ENCODE measurements at regions not wholly inside any gene's neighbourhood (a gene's known extent, or its start where the extent isn't known, plus 50 kb on each side); places are given as distances from the start of the nearest gene placed in this dataset.
"Not testable (repeated sequence)": the region's sequence is repeated elsewhere in the genome, so short reads cannot be mapped to it uniquely, and the experiment has no call there.

- DNase-seq (ENCODE audit: low spot score); H3K36me3 Mint-ChIP-seq (ENCODE audit: low read depth); intact Hi-C loops (cut with micrococcal nuclease); H3K27ac Mint-ChIP-seq; H3K4me3 Mint-ChIP-seq; H3K27me3 Mint-ChIP-seq (ENCODE audit: insufficient read depth); H3K4me1 Mint-ChIP-seq (ENCODE audit: low read depth); H3K9me3 Mint-ChIP-seq: not testable (repeated sequence)
Measured at GRCh38 chr1:78753679-78754078, 104.0 kb downstream of the IFI44 start.

GRCh38 chr1:78755986-78756385 lies 106.4 kb downstream of the IFI44 start:
- DNase-seq (ENCODE audit: low spot score): no peak
- Mint-ChIP-seq H3K4me3 (no peak overlapping the region), H3K4me1 (ENCODE audit: low read depth) (no peaks in the 10 kb centered on the region), H3K9me3 (no peaks in the 10 kb centered on the region), H3K27ac (no peak overlapping the region), H3K27me3 (ENCODE audit: insufficient read depth) (peaks cover 1% of the 10 kb centered on the region), H3K36me3 (ENCODE audit: low read depth) (no peaks in the 10 kb centered on the region)
- intact Hi-C loops (cut with micrococcal nuclease): no loop called here

DNA sequence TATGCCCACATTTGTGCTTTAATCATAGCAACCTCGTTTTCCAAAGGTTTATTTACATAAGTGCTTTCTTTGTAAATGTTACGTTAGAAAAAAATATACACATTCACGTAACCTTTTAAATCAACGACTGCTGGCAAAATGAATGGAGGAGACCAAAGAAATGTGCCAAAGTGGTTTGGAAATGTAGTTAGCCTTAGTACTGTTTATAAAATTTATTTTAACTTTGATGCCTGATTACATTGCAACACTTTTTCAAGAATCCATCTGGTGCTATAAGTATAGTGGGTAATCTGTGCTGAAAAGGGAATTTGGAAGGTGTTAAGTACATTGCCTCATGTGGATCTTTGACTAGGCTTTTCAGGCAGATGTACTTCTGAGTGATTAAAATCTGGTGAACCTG lies 108.9 kb downstream of the IFI44 start:
- no peak for DNase-seq (ENCODE audit: low spot score)
- no peaks in the 10 kb centered on the region for H3K27me3 Mint-ChIP-seq (ENCODE audit: insufficient read depth)
- intact Hi-C loops (cut with micrococcal nuclease): no loop called here
- no peak overlapping the region for H3K4me3 Mint-ChIP-seq
- H3K4me1 Mint-ChIP-seq (ENCODE audit: low read depth): no peaks in the 10 kb centered on the region
- H3K27ac Mint-ChIP-seq: no peak overlapping the region
- no peaks in the 10 kb centered on the region for H3K36me3 Mint-ChIP-seq (ENCODE audit: low read depth)
- H3K9me3 Mint-ChIP-seq: no peaks in the 10 kb centered on the region

GRCh38 chr1:78759881-78760280 lies 110.2 kb downstream of the IFI44 start:
- no peak overlapping the region for H3K4me3 Mint-ChIP-seq
- H3K9me3 Mint-ChIP-seq: no peaks in the 10 kb centered on the region
- DNase-seq (ENCODE audit: low spot score): no peak
- no peaks in the 10 kb centered on the region for H3K36me3 Mint-ChIP-seq (ENCODE audit: low read depth)
- H3K4me1 Mint-ChIP-seq (ENCODE audit: low read depth): no peaks in the 10 kb centered on the region
- intact Hi-C loops (cut with micrococcal nuclease): no loop called here
- no peak overlapping the region for H3K27ac Mint-ChIP-seq
- no peaks in the 10 kb centered on the region for H3K27me3 Mint-ChIP-seq (ENCODE audit: insufficient read depth)

DNA sequence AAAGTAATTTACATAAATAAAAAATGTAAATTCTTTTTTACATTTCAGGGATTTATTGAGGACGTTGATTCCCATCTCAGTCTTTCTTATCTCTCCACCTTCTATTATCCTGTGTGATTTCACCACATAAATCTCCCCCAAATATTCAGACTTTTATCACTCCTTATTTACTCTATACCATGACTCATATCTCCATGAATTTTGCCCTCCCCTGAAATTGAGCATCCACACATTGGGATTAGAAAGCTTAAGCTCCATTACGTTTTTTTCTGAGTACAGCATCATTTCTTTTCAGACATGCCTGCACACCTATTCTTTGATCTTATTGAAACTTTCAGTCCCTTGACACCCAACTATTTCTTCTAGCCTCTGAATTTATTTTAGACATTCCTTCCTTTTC lies 111.2 kb downstream of the IFI44 start:
- Mint-ChIP-seq H3K4me1 (ENCODE audit: low read depth) (no peaks in the 10 kb centered on the region), H3K36me3 (ENCODE audit: low read depth) (no peaks in the 10 kb centered on the region), H3K27me3 (ENCODE audit: insufficient read depth) (no peaks in the 10 kb centered on the region), H3K27ac (no peak overlapping the region), H3K9me3 (no peaks in the 10 kb centered on the region), H3K4me3 (no peak overlapping the region)
- no peak for DNase-seq (ENCODE audit: low spot score)
- intact Hi-C loops (cut with micrococcal nuclease): no loop called here

DNA sequence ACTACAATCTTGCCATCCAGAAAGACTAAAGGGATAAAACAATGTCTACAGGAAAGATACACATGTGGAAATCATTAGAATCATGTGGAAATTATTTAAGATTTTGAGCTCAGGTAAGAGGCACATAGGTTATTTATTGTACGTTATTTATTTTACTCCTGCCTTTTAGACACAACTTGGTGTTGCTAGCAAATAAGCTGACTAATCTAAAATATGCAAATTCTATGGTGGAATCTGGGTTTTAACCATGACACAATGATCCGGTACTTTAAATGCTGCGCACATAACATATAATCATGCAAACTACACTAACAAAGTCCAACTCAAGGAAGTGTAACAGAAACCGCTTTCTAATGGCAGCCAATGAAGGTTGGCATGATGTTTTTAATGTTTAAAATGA lies 112.5 kb downstream of the IFI44 start:
- no peak for DNase-seq (ENCODE audit: low spot score)
- H3K36me3 Mint-ChIP-seq (ENCODE audit: low read depth): no peaks in the 10 kb centered on the region
- H3K27ac Mint-ChIP-seq: no peak overlapping the region
- H3K4me1 Mint-ChIP-seq (ENCODE audit: low read depth): no peaks in the 10 kb centered on the region
- intact Hi-C loops (cut with micrococcal nuclease): no loop called here
- no peaks in the 10 kb centered on the region for H3K27me3 Mint-ChIP-seq (ENCODE audit: insufficient read depth)
- no peaks in the 10 kb centered on the region for H3K9me3 Mint-ChIP-seq
- no peak overlapping the region for H3K4me3 Mint-ChIP-seq

DNA sequence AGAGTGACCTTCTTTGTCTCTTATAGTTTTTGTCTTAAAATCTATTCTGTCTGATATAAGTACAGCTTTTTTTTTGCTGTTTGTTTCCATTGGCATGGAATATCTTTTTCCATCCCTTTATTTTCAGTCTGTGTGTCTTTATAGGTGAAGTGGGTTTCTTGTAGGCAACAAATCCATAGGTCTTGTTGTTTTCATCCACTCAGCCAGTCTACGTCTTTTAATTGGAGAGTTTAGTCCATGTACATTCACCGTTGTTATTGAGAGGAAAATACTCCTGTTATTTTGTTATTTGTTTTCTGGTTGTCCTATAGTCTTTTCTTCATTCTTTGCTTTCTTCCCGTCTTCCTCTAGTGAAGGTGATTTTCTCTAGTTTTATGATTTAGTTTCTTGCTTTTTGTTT lies 115.9 kb downstream of the IFI44 start:
- no peaks in the 10 kb centered on the region for H3K9me3 Mint-ChIP-seq
- H3K27ac Mint-ChIP-seq: no peak overlapping the region
- H3K27me3 Mint-ChIP-seq (ENCODE audit: insufficient read depth): no peaks in the 10 kb centered on the region
- intact Hi-C loops (cut with micrococcal nuclease): no loop called here
- no peaks in the 10 kb centered on the region for H3K4me1 Mint-ChIP-seq (ENCODE audit: low read depth)
- no peak overlapping the region for H3K4me3 Mint-ChIP-seq
- H3K36me3 Mint-ChIP-seq (ENCODE audit: low read depth): no peaks in the 10 kb centered on the region
- DNase-seq (ENCODE audit: low spot score): no peak

- no peak for DNase-seq (ENCODE audit: low spot score)
- H3K4me1 Mint-ChIP-seq (ENCODE audit: low read depth): no peaks in the 10 kb centered on the region
- H3K36me3 Mint-ChIP-seq (ENCODE audit: low read depth): no peaks in the 10 kb centered on the region
- no peaks in the 10 kb centered on the region for H3K9me3 Mint-ChIP-seq
- no peak overlapping the region for H3K27ac Mint-ChIP-seq
- no peak overlapping the region for H3K4me3 Mint-ChIP-seq
- H3K27me3 Mint-ChIP-seq (ENCODE audit: insufficient read depth): no peaks in the 10 kb centered on the region
- intact Hi-C loops (cut with micrococcal nuclease): no loop called here
Measured at GRCh38 chr1:78779831-78780230, 130.2 kb downstream of the IFI44 start.

- intact Hi-C loops (cut with micrococcal nuclease): no loop called here
Measured at GRCh38 chr1:78787544-78787943, 137.9 kb downstream of the IFI44 start.

DNA sequence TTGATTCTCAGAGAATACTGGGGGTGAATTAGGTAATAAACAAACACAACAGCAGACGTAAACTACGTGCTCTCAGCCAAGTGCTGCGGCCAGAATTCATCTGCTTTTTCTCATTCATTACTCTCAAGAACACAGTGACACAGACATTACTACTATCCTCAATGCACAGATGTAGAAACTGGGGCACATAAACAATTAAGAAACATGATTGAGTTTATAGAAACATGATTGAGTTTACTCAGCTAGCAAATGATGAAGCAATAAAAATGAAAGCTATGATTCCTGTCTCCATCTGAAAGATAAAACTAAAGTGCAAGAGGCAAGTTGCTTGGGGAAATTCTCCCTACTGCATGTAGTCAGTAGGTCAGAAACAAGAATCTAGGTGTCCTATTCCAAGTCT lies 140.5 kb downstream of the IFI44 start:
- no peaks in the 10 kb centered on the region for H3K4me1 Mint-ChIP-seq (ENCODE audit: low read depth)
- H3K27ac Mint-ChIP-seq: no peak overlapping the region
- intact Hi-C loops (cut with micrococcal nuclease): no loop called here
- no peaks in the 10 kb centered on the region for H3K36me3 Mint-ChIP-seq (ENCODE audit: low read depth)
- no peaks in the 10 kb centered on the region for H3K9me3 Mint-ChIP-seq
- H3K4me3 Mint-ChIP-seq: no peak overlapping the region
- H3K27me3 Mint-ChIP-seq (ENCODE audit: insufficient read depth): no peaks in the 10 kb centered on the region
- DNase-seq (ENCODE audit: low spot score): no peak

More at GRCh38 chr1:78787544-78787943, 137.9 kb downstream of the IFI44 start:
- Mint-ChIP-seq H3K4me1 (ENCODE audit: low read depth) (no peaks in the 10 kb centered on the region), H3K36me3 (ENCODE audit: low read depth) (no peaks in the 10 kb centered on the region), H3K27ac (no peak overlapping the region), H3K27me3 (ENCODE audit: insufficient read depth) (no peaks in the 10 kb centered on the region), H3K4me3 (no peak overlapping the region), H3K9me3 (no peaks in the 10 kb centered on the region)
- no peak for DNase-seq (ENCODE audit: low spot score)

- no peak for DNase-seq (ENCODE audit: low spot score)
- no peak overlapping the region for H3K4me3 Mint-ChIP-seq
- no peaks in the 10 kb centered on the region for H3K27me3 Mint-ChIP-seq (ENCODE audit: insufficient read depth)
- H3K9me3 Mint-ChIP-seq: no peaks in the 10 kb centered on the region
- intact Hi-C loops (cut with micrococcal nuclease): no loop called here
- H3K4me1 Mint-ChIP-seq (ENCODE audit: low read depth): no peaks in the 10 kb centered on the region
- no peaks in the 10 kb centered on the region for H3K36me3 Mint-ChIP-seq (ENCODE audit: low read depth)
- H3K27ac Mint-ChIP-seq: no peak overlapping the region
Measured at GRCh38 chr1:78792756-78793155, 143.1 kb downstream of the IFI44 start.

- H3K27me3 Mint-ChIP-seq (ENCODE audit: insufficient read depth): no peaks in the 10 kb centered on the region
- intact Hi-C loops (cut with micrococcal nuclease): no loop called here
- no peaks in the 10 kb centered on the region for H3K4me1 Mint-ChIP-seq (ENCODE audit: low read depth)
- no peak overlapping the region for H3K27ac Mint-ChIP-seq
- no peak for DNase-seq (ENCODE audit: low spot score)
- no peaks in the 10 kb centered on the region for H3K36me3 Mint-ChIP-seq (ENCODE audit: low read depth)
- no peak overlapping the region for H3K4me3 Mint-ChIP-seq
- no peaks in the 10 kb centered on the region for H3K9me3 Mint-ChIP-seq
Measured at GRCh38 chr1:78797108-78797781, 147.6 kb downstream of the IFI44 start.

DNA sequence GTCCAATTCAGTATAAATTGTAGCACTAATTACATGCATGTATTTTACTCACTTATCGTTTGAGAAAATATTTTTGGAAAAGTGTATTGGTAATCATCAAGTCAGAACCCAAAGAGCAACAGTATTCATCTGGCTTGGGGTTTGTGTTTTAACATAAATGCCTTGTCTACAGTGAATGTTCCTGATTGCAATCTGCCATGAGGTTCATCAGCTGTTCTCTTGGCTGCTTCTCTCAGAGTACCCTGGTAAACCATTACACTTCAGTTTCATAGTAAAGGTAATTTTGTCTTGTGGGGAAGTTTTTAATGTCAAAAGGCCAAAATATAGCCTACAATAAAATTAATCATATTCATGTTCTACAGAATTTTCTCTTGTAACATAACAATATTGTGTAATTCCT lies 150.3 kb downstream of the IFI44 start:
- Mint-ChIP-seq H3K27me3 (ENCODE audit: insufficient read depth) (no peaks in the 10 kb centered on the region), H3K36me3 (ENCODE audit: low read depth) (no peaks in the 10 kb centered on the region), H3K27ac (no peak overlapping the region), H3K4me1 (ENCODE audit: low read depth) (no peaks in the 10 kb centered on the region), H3K9me3 (no peaks in the 10 kb centered on the region), H3K4me3 (no peak overlapping the region)
- intact Hi-C loops (cut with micrococcal nuclease): no loop called here
- DNase-seq (ENCODE audit: low spot score): no peak

DNA sequence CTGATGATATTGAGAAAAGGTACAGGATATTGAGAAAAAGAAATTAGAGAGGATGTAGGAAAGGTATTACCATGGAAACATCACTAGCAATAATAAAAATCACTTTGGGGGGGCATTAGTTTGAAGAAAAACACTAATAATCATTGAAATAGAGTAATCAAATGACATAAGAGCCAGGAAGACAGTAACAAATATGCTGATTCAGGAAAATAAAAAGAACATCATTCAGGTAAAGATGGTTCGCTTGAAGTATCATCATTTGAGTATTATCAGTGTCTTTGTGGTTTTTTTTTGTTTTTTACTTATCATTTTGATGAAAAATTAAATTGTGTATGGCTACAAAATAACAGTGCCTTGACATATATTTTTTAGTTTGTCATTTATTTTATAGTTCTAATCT lies 164.5 kb downstream of the IFI44 start:
- Mint-ChIP-seq H3K9me3 (no peaks in the 10 kb centered on the region), H3K27me3 (ENCODE audit: insufficient read depth) (no peaks in the 10 kb centered on the region), H3K36me3 (ENCODE audit: low read depth) (no peaks in the 10 kb centered on the region), H3K4me1 (ENCODE audit: low read depth) (no peaks in the 10 kb centered on the region), H3K4me3 (no peak overlapping the region), H3K27ac (no peak overlapping the region)
- no peak for DNase-seq (ENCODE audit: low spot score)
- intact Hi-C loops (cut with micrococcal nuclease): no loop called here

Measured in activated T-helper 1 cell treated with anti-CD3 and anti-CD28 coated beads, Interleukin-12 subunit alpha, Interleukin-12 subunit beta, Interleukin-2, Interleukin-4 antibody, amounts not matched to agents 30 ng/mL and 10 ng/mL and 1 ng/mL, durations not matched to agents 14 hours and 24 hours and 36 hours (primary cell).